GM18951 (cell line): ENCODE measurements at regions not wholly inside any gene's neighbourhood (a gene's known extent, or its start where the extent isn't known, plus 50 kb on each side); places are given as distances from the start of the nearest gene placed in this dataset.
"Not testable (repeated sequence)": the region's sequence is repeated elsewhere in the genome, so short reads cannot be mapped to it uniquely, and the experiment has no call there.

Experiments used
- POLR2A ChIP-seq: IDR thresholded peaks from 4 replicates; pipeline ENCODE4 v1.6.1; 2011; ENCODE audit warnings: mild to moderate bottlenecking; ENCODE audit not compliant: insufficient read length, insufficient read depth; ENCODE audit errors: extremely low read depth
- in situ Hi-C: fragments of 300-500 bp; cut with MboI; formaldehyde crosslinking; loops from one replicate; pipeline ENCODE4 v1.12.0; 2022; ENCODE audit warnings: low sequenced_read_pairs, mixed read lengths, inconsistent platforms; ENCODE audit not compliant: unreplicated experiment

DNA sequence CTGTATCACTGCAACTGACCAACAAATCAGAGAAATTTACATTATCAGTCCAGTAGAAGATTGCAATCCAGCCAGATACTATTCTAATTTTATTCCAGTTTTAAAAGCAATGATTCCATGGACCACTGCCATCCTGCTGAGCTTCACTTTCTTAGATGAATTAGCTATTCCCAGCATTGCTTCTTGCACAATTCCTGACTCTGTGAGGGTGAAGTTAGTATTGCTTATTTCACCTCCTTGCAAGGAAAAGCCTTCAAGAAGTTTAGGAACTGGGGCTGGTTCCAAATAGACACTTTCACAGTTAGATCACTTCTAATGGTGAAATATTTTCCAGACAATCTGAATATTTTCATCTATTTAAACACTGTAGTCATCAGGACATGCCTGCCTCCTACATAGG is 338.6 kb upstream of the TNC start:
- no peak for TF ChIP-seq POLR2A
- in situ Hi-C loops, result no loop called here

DNA sequence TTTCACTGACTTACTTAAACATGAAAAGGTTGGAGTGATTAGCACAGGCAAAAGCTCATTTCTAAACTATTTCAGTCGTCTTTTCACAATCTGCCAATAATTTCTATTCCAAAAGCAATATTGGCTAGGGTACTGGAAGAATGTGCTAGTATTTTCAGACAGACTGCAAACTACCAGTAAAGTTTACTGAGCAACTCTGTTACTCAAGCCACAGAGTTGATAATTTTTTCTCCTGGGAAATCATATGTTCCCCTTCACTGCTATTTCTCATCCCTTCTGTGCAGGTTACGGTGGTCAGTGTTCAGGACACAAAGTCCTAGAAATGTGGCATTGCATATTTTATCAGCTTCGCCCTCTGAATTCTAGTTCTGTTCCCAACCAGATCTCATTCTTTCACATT is 343.3 kb upstream of the TNC start:
- no peak for TF ChIP-seq POLR2A
- in situ Hi-C loops, result no loop called here

DNA sequence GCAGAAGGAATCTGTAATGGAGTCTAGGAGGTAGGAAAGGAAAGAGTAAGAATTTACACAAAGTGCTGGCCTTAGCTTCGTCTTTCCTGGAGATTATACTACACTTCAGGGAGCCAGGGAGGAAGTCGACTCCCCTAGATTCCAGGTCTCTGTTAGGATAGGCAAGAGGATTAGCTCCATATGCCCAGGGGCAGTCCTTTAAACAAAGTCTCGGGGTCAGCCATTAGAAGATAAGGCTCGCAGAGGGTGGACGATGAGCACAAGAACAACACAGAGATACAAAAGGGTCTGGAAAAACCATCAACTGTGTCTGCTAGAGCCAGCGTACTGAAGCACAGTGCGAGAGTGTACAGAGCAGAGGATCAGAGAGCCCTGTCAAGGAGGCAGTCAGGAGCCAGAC is 344.7 kb upstream of the TNC start:
- TF ChIP-seq POLR2A, result no peak
- in situ Hi-C loops, result no loop called here

DNA sequence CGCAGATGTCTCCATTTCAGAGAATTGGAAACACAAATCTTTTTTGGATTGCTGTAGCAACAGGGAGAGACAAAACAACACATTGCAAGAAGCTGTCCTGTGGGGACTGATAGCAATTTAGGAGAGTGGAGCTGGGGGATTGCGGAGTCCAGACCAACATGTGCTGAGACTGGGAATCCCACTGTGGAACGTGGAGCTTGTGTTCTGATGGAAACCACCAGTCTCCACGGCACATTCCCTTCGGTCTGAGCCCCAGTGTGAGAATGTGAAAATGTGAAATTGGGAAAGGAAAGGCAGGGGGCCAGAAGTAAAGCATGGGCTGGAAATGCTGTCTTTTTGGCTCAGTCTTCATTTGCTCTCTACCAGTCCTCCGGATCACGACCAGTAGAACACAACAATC is 348.8 kb upstream of the TNC start:
- no peak for TF ChIP-seq POLR2A
- in situ Hi-C loops, result no loop called here

DNA sequence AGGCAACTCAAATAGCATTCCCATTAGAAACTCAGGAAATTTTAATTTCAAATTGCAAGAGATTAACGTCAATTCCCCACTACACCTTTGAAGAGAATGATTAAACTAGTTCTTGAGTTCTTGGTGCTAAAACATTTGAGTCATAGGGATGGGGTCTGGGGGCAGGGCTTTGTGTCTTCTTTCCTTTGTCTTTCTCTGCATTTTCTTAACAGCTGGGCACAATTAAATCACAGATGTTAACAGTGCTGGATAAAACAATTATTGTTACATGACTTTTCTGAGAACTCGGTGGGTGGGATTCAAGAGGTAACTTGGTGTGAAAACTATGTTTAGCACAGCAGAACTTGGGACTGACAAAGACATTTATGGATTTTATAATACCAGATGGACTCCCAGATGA is 351.9 kb upstream of the TNC start:
- in situ Hi-C loops, result no loop called here
- no peak for TF ChIP-seq POLR2A

DNA sequence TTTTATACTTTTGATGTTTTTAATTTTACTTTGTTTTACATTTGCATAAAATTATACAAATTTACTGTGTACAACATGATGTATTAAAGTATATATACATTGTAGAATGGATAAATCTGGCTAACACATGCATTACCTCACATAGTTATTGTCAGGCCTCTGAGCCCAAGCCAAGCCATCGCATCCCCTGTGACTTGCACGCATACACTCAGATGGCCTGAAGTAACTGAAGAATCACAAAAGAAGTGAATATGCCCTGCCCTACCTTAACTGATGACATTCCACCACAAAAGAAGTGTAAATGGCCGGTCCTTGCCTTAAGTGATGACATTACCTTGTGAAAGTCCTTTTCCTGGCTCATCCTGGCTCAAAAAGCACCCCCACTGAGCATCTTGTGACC is 355.1 kb upstream of the TNC start:
- in situ Hi-C loops, result not testable (repeated sequence)

DNA sequence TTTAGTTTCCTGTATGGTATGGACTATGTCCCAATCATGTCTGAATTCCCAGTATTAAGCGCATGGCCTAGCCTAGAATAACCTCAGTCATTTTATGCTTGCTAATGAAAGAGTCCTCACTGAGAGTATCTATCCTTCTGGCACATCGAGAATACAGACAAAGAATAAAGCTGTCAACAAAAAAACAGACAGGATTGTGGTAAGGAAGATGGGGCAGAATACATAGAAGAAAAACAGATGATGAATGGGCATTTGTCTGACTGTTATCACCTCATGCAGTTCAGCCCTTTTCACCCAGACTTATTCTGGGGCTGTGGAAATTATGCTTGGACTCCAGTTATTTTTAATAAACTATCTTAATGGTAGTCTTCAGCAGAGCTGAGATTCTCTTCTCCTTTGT is 363.8 kb upstream of the TNC start:
- no peak for TF ChIP-seq POLR2A
- in situ Hi-C loops, result no loop called here

DNA sequence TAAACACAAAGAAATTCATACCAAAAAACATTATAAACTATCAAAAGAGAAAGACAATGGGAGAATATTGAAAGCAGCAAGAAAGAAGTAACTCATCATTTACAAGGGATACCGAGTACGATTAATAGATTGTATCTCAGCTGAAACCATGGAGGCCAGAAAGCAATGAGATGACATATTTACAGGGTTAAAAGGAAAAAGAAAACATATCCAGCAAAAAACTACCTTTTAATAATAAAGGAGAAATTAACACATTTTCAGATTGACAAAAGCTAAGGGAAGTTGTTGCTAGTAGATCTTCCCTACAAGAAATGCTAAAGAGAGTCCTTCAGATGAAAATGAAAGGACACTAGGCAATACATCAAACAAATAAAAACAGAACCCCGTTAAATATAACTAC is 364.8 kb upstream of the TNC start:
- in situ Hi-C loops, result no loop called here
- TF ChIP-seq POLR2A, result no peak

DNA sequence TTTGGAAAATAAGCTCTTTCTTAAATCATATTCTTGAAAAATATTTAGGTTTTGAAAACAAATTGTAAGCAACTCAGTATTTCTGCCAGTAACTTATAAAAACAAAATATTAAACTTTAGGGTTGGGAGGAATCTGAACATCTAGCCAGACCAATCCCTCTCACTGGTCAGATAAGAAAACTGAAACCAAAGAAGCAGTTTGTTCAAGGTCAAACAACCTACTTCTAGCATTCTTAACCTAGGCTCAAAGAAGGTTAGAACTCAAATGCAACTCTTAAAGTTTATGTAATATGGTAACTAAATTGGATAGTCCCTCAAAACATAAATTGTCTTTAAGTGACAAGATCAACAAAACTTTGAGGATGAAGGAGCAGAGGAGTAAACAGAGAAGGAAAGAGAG is 374.9 kb upstream of the TNC start:
- TF ChIP-seq POLR2A, result no peak
- in situ Hi-C loops, result no loop called here

DNA sequence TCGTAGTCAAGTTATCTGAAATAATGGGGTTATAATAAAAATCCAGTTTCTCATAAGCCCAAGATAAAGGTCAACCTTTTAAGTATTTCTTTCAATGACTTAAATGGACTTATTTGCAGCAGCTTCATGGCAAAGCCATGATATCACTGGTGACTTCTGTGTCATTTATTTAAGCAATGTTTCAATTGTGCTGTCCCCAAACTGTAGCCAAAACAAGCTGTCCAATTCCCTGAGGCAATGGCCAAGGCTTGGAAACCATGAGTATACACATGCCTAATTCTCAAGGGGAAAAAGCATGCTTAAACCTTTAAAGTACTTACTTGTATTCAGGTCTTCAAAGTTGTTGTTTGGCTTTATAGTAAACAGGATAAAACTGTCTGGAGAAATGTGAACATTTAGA is 376.4 kb upstream of the TNC start:
- TF ChIP-seq POLR2A, result no peak
- in situ Hi-C loops, result no loop called here

DNA sequence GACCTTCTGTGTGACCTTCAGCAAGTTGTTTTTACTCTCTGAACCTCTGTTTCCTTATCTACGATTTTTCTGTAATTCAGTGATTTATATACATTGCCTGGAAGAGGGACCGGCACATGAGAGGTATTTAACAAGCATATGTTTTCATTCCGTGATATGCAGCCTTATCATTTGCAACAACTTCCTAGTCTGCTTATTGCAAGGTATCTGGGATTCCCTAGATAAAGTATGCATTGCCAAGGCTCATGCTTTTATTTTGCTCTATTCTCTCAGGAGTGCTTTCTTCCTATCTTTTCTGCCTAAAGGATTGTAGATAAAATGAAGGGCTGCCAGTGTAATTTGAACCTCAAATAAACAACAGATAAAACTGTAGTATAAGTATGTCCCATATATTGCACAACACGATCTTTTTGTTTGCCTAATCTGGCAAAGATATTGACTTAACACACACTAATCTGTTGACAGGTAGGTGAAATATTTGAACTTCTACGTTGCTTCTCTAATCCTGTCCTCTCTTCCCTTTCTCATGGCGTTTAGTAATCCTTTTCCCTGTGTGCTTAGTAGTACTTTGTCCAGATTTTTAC is 377.2 kb upstream of the TNC start:
- in situ Hi-C loops, result no loop called here

DNA sequence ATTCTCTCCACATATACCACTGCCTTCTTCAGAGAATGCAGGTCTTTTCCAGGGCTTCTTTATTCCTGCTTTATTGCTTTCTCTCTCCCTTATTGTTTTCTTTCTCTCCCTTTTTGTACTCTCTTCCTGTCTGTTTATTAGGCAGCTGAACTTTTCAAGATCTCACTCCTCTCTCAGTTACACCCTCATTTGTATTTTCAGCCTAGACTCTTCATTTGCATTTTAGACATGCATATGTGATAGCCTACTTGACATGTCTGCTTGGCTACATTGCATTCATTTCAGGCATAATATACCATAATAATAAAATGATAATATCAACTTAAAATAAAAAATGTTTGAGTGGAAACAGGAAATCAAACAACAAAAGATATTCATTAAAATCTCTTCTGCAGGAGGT is 377.9 kb upstream of the TNC start:
- in situ Hi-C loops, result no loop called here
- TF ChIP-seq POLR2A, result no peak

More for the DNA sequence above, 377.2 kb upstream of the TNC start:
- TF ChIP-seq POLR2A, result no peak

DNA sequence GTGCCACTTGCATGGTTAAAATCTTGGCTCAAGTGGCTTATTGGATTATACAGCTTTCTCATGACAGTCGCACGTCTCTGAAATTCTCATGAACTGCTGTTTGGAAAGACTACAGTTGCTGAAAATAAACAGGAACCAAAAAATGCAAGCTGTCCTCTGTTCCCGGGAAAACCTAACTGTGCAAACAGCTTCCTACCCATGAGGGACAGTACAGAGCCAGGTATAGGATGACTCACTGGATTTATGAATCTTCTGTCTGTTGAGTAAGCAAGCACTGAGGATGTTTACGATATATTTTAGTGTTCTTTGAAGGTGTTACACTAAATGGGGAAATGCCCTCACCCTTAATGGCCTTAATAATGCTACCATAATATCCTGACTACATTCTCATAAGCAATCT is 380.3 kb upstream of the TNC start:
- in situ Hi-C loops, result no loop called here
- no peak for TF ChIP-seq POLR2A

DNA sequence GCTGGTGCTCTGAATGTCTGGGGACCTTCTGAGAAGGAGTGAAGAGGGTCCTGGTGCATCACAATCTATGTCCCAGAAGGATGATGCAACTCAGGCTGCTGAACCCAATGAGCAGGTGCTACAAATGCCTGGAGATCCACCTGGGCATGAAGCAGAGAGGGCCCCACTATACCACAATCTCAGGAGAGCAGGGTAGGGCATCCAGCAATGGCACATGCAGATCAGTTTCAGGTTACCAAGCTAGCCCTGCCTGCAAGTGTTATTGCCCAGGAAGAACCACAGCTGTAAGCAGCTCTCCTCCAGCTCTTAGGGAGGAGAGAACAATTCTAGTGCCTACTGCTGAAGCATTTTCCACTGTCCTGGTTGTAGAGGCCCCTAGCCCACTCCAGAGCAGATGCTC is 389.2 kb upstream of the TNC start:
- in situ Hi-C loops, result loop anchor here (25.0 kb wide), 1 partner anchor 745 kb away; no protein-coding TSS in a partner anchor
- no peak for TF ChIP-seq POLR2A

DNA sequence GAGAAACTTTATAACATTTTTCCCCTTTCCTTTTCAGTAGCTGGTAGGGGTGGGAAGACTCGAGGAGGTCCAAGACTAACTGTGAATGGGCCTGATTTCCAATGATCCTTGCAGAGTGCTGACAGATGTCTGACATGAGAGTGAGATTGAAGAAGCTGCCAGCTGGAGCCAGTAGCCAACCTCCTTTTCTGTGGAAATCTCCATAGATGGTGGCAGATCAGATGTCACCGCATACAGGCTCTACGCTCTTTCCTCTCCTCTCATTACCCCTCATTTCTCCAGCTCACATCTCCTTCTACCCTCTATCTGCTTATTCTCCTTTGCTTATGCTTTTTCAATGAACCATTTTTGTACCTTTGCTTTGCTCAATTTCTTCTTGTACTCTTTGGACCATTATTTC is 395.2 kb upstream of the TNC start:
- in situ Hi-C loops, result loop anchor here (25.0 kb wide), 1 partner anchor 751 kb away; no protein-coding TSS in a partner anchor
- no peak for TF ChIP-seq POLR2A
